HepG2 (cell line): ENCODE measurements at regions not wholly inside any gene's neighbourhood (a gene's known extent, or its start where the extent isn't known, plus 50 kb on each side); places are given as distances from the start of the nearest gene placed in this dataset.
A peak's percentile ranks its signal among the peaks of the same experiment; 100 is the strongest.

Source experiments
- ATAC-seq: fragments of 200-7000 bp; cut with Tn5 transposase; 3 replicates; pipeline ENCODE4 v1.9.1; 2020; ENCODE audit warnings: mild to moderate bottlenecking, moderate library complexity
- BruUV-seq: library from RNA; stranded (reverse); fragments of 400-500 nt; replicated peaks from 2 replicates; lab custom pipeline; 2021; lab: Mats Ljungman, UMichigan
- CTCF ChIA-PET: fragments of 300-600 bp; formaldehyde crosslinking; extraction: SDS; loops from one replicate; lab custom pipeline; 2021; ENCODE audit warnings: low total read pairs, inconsistent platforms, low intra/inter-chr PET ratio; lab: Yijun Ruan, JAX
- POLR2A ChIA-PET: fragments of 350-600 bp; sonication (Branson Sonifier 250); formaldehyde crosslinking; loops from one replicate; lab custom pipeline; 2020; ENCODE audit warnings: antibody characterized with exemption, inconsistent platforms; lab: Yijun Ruan, JAX
- DNase-seq: peaks from one replicate; pipeline ENCODE4 v3.0.0-alpha.2; 2015; ENCODE audit warnings: low spot score
- FAIRE-seq: peaks from 3 replicates; lab custom pipeline; 2011; peaks lifted over from hg19 to GRCh38; lab: Jason Lieb, UNC
- H2AFZ ChIP-seq: one replicate; pipeline ENCODE4 v1.6.1; 2011; ENCODE audit warnings: low read length, inconsistent platforms
- H3K27ac ChIP-seq: fragments of 300-600 bp; 3 replicates; pipeline ENCODE4 v1.8.0; 2011; ENCODE audit warnings: mixed run types, mild to moderate bottlenecking, mixed read lengths, low read length, inconsistent platforms; ENCODE audit not compliant: insufficient read depth; ENCODE audit errors: extremely low read length
- H3K27me3 ChIP-seq, 2 experiments: fragments of 200-600 bp in 1 of 2; 2 replicates in 1 of 2; 3 replicates in 1 of 2; pipeline versions ENCODE4 v1.6.0 to v1.8.0; 2011; ENCODE audit warnings: low read length in 2 of 2, mild to moderate bottlenecking in 2 of 2, moderate library complexity in 2 of 2, inconsistent platforms in 1 of 2; ENCODE audit not compliant: insufficient read depth in 2 of 2, control insufficient read depth in 1 of 2
- H3K36me3 ChIP-seq, 2 experiments: fragments of 200-600 bp in 1 of 2; replicated peaks in 1 of 2; 2 replicates in 1 of 2; 3 replicates in 1 of 2; pipeline versions ENCODE4 v1.5.1 to v1.8.0; 2011; ENCODE audit warnings: low read length in 2 of 2, inconsistent platforms in 1 of 2; ENCODE audit not compliant: insufficient read depth in 2 of 2, control insufficient read depth in 1 of 2
- H3K4me1 ChIP-seq: 2 replicates; pipeline ENCODE4 v1.5.1; 2012; ENCODE audit warnings: low read length, inconsistent platforms; ENCODE audit not compliant: insufficient read depth
- H3K4me2 ChIP-seq: 2 replicates; pipeline ENCODE4 v1.6.0; 2011; ENCODE audit warnings: low read depth, low read length, inconsistent platforms
- H3K4me3 ChIP-seq, 3 experiments: fragments of 200-600 bp in 1 of 3; sonication (generic), shearing (Covaris generic) in 1 of 3; replicated peaks in 1 of 3; 2 replicates each; pipeline ENCODE4 v1.5.1; 2011 to 2016; ENCODE audit warnings: low read length in 3 of 3, inconsistent platforms in 2 of 3, low read depth in 2 of 3, mild to moderate bottlenecking in 2 of 3, control low read depth in 1 of 3, mixed read lengths in 1 of 3; ENCODE audit not compliant: insufficient read depth in 1 of 3
- H3K79me2 ChIP-seq: one replicate; pipeline ENCODE4 v1.6.1; 2011; ENCODE audit warnings: low read length, inconsistent platforms; ENCODE audit not compliant: insufficient read depth
- H3K9ac ChIP-seq: 2 replicates; pipeline ENCODE4 v1.6.0; 2011; ENCODE audit warnings: mild to moderate bottlenecking, low read depth, low read length, inconsistent platforms; ENCODE audit not compliant: insufficient read depth
- H3K9me3 ChIP-seq: 2 replicates; pipeline ENCODE4 v1.5.1; 2012; ENCODE audit warnings: mild to moderate bottlenecking, low read length
- H4K20me1 ChIP-seq: 2 replicates; pipeline ENCODE4 v1.6.0; 2011; ENCODE audit warnings: inconsistent platforms, mild to moderate bottlenecking, low read length, moderate library complexity; ENCODE audit not compliant: insufficient read depth
- CBX5 ChIP-seq: sonication (generic); formaldehyde crosslinking; IDR thresholded peaks from 2 replicates; pipeline ENCODE4 v1.4.0; 2020; ENCODE audit warnings: missing genetic modification reagents, borderline replicate concordance
- KMT2A ChIP-seq: sonication (generic); formaldehyde crosslinking; IDR thresholded peaks from 2 replicates; pipeline ENCODE4 v1.4.0; 2020; ENCODE audit warnings: missing genetic modification reagents
- NFE2L1 ChIP-seq: sonication (generic); formaldehyde crosslinking; IDR thresholded peaks from 2 replicates; pipeline ENCODE4 v1.4.0; 2020; ENCODE audit warnings: missing genetic modification reagents, mild to moderate bottlenecking, borderline replicate concordance
- NR1H2 ChIP-seq: sonication (generic); formaldehyde crosslinking; IDR thresholded peaks from 2 replicates; pipeline ENCODE4 v1.8.1; 2022; ENCODE audit warnings: low read depth, missing genetic modification reagents, borderline replicate concordance
- PHF8 ChIP-seq: sonication (generic); formaldehyde crosslinking; IDR thresholded peaks from 2 replicates; pipeline ENCODE4 v1.5.0; 2020; ENCODE audit warnings: missing genetic modification reagents
- SMC3 ChIP-seq: IDR thresholded peaks from 2 replicates; pipeline ENCODE4 v1.6.1; 2011; ENCODE audit warnings: low read length, improper control_type of control experiment
- SPEN ChIP-seq: sonication (generic); formaldehyde crosslinking; IDR thresholded peaks from 2 replicates; pipeline ENCODE4 v1.5.1; 2020; ENCODE audit warnings: low read depth, mild to moderate bottlenecking, missing genetic modification reagents
- THAP11 ChIP-seq: IDR thresholded peaks from 2 replicates; pipeline ENCODE4 v1.6.1; 2016; ENCODE audit warnings: missing biosample characterization, missing genetic modification reagents
- USF2 ChIP-seq, 2 experiments: sonication (generic) in 1 of 2; formaldehyde crosslinking in 1 of 2; IDR thresholded peaks; 2 replicates each; pipeline versions ENCODE4 v1.5.1 to v1.6.1; 2011 to 2020; ENCODE audit warnings: borderline replicate concordance in 1 of 2, low read depth in 1 of 2, low read length in 1 of 2, mild to moderate bottlenecking in 1 of 2, missing genetic modification reagents in 1 of 2, moderate library complexity in 1 of 2
- ZBTB34 ChIP-seq: sonication (generic); formaldehyde crosslinking; IDR thresholded peaks from 2 replicates; pipeline ENCODE4 v1.8.0; 2022; ENCODE audit warnings: mild to moderate bottlenecking, missing genetic modification reagents
- ZNF225 ChIP-seq: sonication (generic); formaldehyde crosslinking; IDR thresholded peaks from 2 replicates; pipeline ENCODE4 v1.4.0; 2020; ENCODE audit warnings: mild to moderate bottlenecking, missing genetic modification reagents
- ZNF276 ChIP-seq: sonication (generic); formaldehyde crosslinking; IDR thresholded peaks from 2 replicates; pipeline ENCODE4 v1.4.0; 2020; ENCODE audit warnings: mild to moderate bottlenecking, low read depth, missing genetic modification reagents
- ZNF510 ChIP-seq: sonication (generic); formaldehyde crosslinking; IDR thresholded peaks from 2 replicates; pipeline ENCODE4 v1.4.0; 2020; ENCODE audit warnings: low read depth, mild to moderate bottlenecking, missing genetic modification reagents
- ZNF589 ChIP-seq: sonication (generic); formaldehyde crosslinking; conservative IDR thresholded peaks from 2 replicates; pipeline ENCODE4 v1.8.0; 2022; ENCODE audit warnings: mild to moderate bottlenecking, moderate library complexity, missing genetic modification reagents
- ZNF773 ChIP-seq: sonication (generic); formaldehyde crosslinking; IDR thresholded peaks from 2 replicates; pipeline ENCODE4 v1.4.0; 2020; ENCODE audit warnings: missing genetic modification reagents, borderline replicate concordance
- ZNF816 ChIP-seq: sonication (generic); formaldehyde crosslinking; IDR thresholded peaks from 2 replicates; pipeline ENCODE4 v1.8.0; 2022; ENCODE audit warnings: missing genetic modification reagents, mild to moderate bottlenecking, borderline replicate concordance
- ZUFSP ChIP-seq: sonication (generic); formaldehyde crosslinking; IDR thresholded peaks from 2 replicates; pipeline ENCODE4 v1.9.0; 2021; ENCODE audit warnings: missing genetic modification reagents, mild to moderate bottlenecking, borderline replicate concordance
- WGBS: methylation state at CpG from one replicate; pipeline ENCODE4 v1.1.6; 2017; ENCODE audit warnings: low lambda C conversion rate; 5-methylcytosine and 5-hydroxymethylcytosine counted together
- in situ Hi-C: cut with HindIII; loops from 2 replicates; pipeline ENCODE4 v1.10.0; 2017; ENCODE audit warnings: low pct_unique_long_range_greater_than_20kb; ENCODE audit not compliant: extremely low pct_ligation_motif_present
- intact Hi-C: fragments of 100-400 bp; cut with micrococcal nuclease; formaldehyde crosslinking; loops from one replicate; pipeline ENCODE4 v1.10.0; 2022; ENCODE audit not compliant: unreplicated experiment

- Histone ChIP-seq H3K27ac (no peak overlapping the region), H2AFZ (no peak overlapping the region), H3K9ac (no peak overlapping the region), H3K4me1 (no peaks in the 10 kb centered on the region), H3K9me3 (0 out of 2 replicates have a peak, but pooled peaks cover 9% of the 10 kb centered on the region), H3K4me2 (no peak overlapping the region), H4K20me1 (no peaks in the 10 kb centered on the region), H3K27me3 (no peaks in the 10 kb centered on the region), H3K4me3 (no peak overlapping the region), H3K36me3 (no peaks in the 10 kb centered on the region), H3K79me2 (no peaks in the 10 kb centered on the region)
- FAIRE-seq (peak; percentile 78), DNase-seq (peak; percentile 47), ATAC-seq (peak; percentile 92)
- WGBS, result 0% methylated on average over 3 of the region's 4 CpGs
- ChIA-PET CTCF (interaction anchor here (0.9 to 2.4 kb wide), 4 partner anchors 27 to 640 kb away, joined by 4 to 30 read pairs (median 10); no protein-coding TSS in a partner anchor), POLR2A (no interaction called here)
- no TSS peak for BruUV-seq
- intact Hi-C loops, result loop anchor here (1.0 to 2.0 kb wide), 4 partner anchors 27 to 640 kb away; no protein-coding TSS in a partner anchor
- in situ Hi-C loops, result loop anchor here (5.0 kb wide), 2 partner anchors 259 to 474 kb away; no protein-coding TSS in a partner anchor
- TF ChIP-seq USF2 (IDR thresholded peaks at IDR 0.05; ENCODE audit: low read depth, low read length), result no peak
- TF ChIP-seq USF2 (CRISPR knock-in tag; IDR thresholded peaks at IDR 0.05; ENCODE audit: borderline replicate concordance), result no peak
- no peak for TF ChIP-seq ZNF773 (CRISPR knock-in tag)
- no peak for TF ChIP-seq CBX5
- no peak for TF ChIP-seq PHF8
- no peak for TF ChIP-seq THAP11 (CRISPR knock-in tag)
- no peak for TF ChIP-seq ZNF225
- no peak for TF ChIP-seq ZBTB34 (CRISPR knock-in tag)
- TF ChIP-seq SMC3, result peak; percentile 90
- TF ChIP-seq ZNF589 (CRISPR knock-in tag), result no peak
- TF ChIP-seq ZNF510 (CRISPR knock-in tag), result no peak
- TF ChIP-seq ZUFSP (CRISPR knock-in tag), result no peak
- no peak for TF ChIP-seq NFE2L1
- no peak for TF ChIP-seq ZNF276
- TF ChIP-seq KMT2A (CRISPR knock-in tag), result no peak
- TF ChIP-seq ZNF816 (CRISPR knock-in tag), result no peak
- TF ChIP-seq NR1H2 (CRISPR knock-in tag), result no peak
- no peak for TF ChIP-seq SPEN (CRISPR knock-in tag)
These were observed 695.6 kb downstream of the TSN start for GRCh38 chr2:122451040-122451439.
